Stimulated activated CD8-positive, alpha-beta memory T cell treated with anti-CD3 and anti-CD28 coated beads, Interleukin-15, amount 100 ng/mL, for 48 hours (primary cell): ENCODE measurements at regions not wholly inside any gene's neighbourhood (a gene's known extent, or its start where the extent isn't known, plus 50 kb on each side); places are given as distances from the start of the nearest gene placed in this dataset.
"Not testable (repeated sequence)": the region's sequence is repeated elsewhere in the genome, so short reads cannot be mapped to it uniquely, and the experiment has no call there.

Experiments used
- DNase-seq, 2 donors: peaks; one replicate each; pipeline ENCODE4 v3.0.0-alpha.2; 2020; ENCODE audit warnings: low read depth in 2 of 2

- no peak for DNase-seq
Observed at GRCh38 chr9:129435988-129436717, 184.7 kb downstream of the C9orf50 start.

- DNase-seq, result no peak
Observed at GRCh38 chr9:129435291-129435690, 185.6 kb downstream of the C9orf50 start.

- no peak for DNase-seq
Observed at GRCh38 chr9:129434187-129434586, 186.7 kb downstream of the C9orf50 start.

- no peak for DNase-seq
Observed at GRCh38 chr9:129432297-129433154, 188.4 kb downstream of the C9orf50 start.

GRCh38 chr9:129430940-129431643, 189.8 kb downstream of the C9orf50 start:
- DNase-seq, result no peak

- DNase-seq, result no peak
Observed at GRCh38 chr9:129428864-129429577, 191.9 kb downstream of the C9orf50 start.

- no peak for DNase-seq
Observed at GRCh38 chr9:129427149-129427548, 193.8 kb downstream of the C9orf50 start.

- DNase-seq, result not testable (repeated sequence)
Observed at GRCh38 chr9:129423755-129424154, 197.1 kb downstream of the C9orf50 start.

- DNase-seq, result no peak
Observed at GRCh38 chr9:129423216-129423615, 197.7 kb downstream of the C9orf50 start.

GRCh38 chr9:129422843-129423192, 198.1 kb downstream of the C9orf50 start:
- no peak for DNase-seq

- no peak for DNase-seq
Observed at GRCh38 chr9:129422032-129422842, 198.7 kb downstream of the C9orf50 start.

GRCh38 chr9:129421371-129421770, 199.5 kb downstream of the C9orf50 start:
- no peak for DNase-seq

- no peak for DNase-seq
Observed at GRCh38 chr9:129420721-129421120, 200.2 kb downstream of the C9orf50 start.

- DNase-seq, result no peak
Observed at GRCh38 chr9:129419382-129419899, 201.5 kb downstream of the C9orf50 start.

GRCh38 chr9:129418451-129418850, 202.4 kb downstream of the C9orf50 start:
- DNase-seq, result no peak

GRCh38 chr9:129416821-129417539, 203.9 kb downstream of the C9orf50 start:
- no peak for DNase-seq

GRCh38 chr9:129415942-129416651, 204.8 kb downstream of the C9orf50 start:
- no peak for DNase-seq

GRCh38 chr9:129414993-129415941, 205.6 kb downstream of the C9orf50 start:
- no peak for DNase-seq
